Neutrophil (primary cell): ENCODE measurements at regions not wholly inside any gene's neighbourhood (a gene's known extent, or its start where the extent isn't known, plus 50 kb on each side); places are given as distances from the start of the nearest gene placed in this dataset.

Experiments
- H3K27ac ChIP-seq: fragments of 200-600 bp; sonication (generic); 2 replicates; pipeline ENCODE4 v1.5.1; 2016; ENCODE audit warnings: mild to moderate bottlenecking, moderate library complexity
- H3K27me3 ChIP-seq: fragments of 200-600 bp; sonication (generic); 2 replicates; pipeline ENCODE4 v1.6.0; 2016; ENCODE audit warnings: mild to moderate bottlenecking
- H3K36me3 ChIP-seq: fragments of 200-600 bp; sonication (generic); 2 replicates; pipeline ENCODE4 v1.5.1; 2017
- H3K4me1 ChIP-seq, 2 experiments: fragments of 200-600 bp in 1 of 2; sonication (generic) in 1 of 2; 1 replicate in 1 of 2; 2 replicates in 1 of 2; pipeline versions ENCODE4 v1.5.1 to v1.6.1; 2013 to 2016; ENCODE audit warnings: low read depth in 1 of 2, low read length in 1 of 2, mild to moderate bottlenecking in 1 of 2, moderate library complexity in 1 of 2; ENCODE audit not compliant: control insufficient read depth in 1 of 2, insufficient read depth in 1 of 2
- H3K4me3 ChIP-seq, 2 experiments: fragments of 200-600 bp in 1 of 2; sonication (generic) in 1 of 2; 1 replicate in 1 of 2; 2 replicates in 1 of 2; pipeline ENCODE4 v1.5.1; 2013 to 2016; ENCODE audit warnings: low read depth in 1 of 2, low read length in 1 of 2, mild to moderate bottlenecking in 1 of 2, moderate library complexity in 1 of 2
- H3K9me3 ChIP-seq: fragments of 200-600 bp; sonication (generic); 2 replicates; pipeline ENCODE4 v1.5.1; 2016
- TF ChIP-seq, protein P1 (sequence below): fragments of 200-600 bp; sonication (generic); IDR thresholded peaks from 2 replicates; pipeline ENCODE4 v1.5.1; 2016; ENCODE audit warnings: antibody characterized with exemption

- TF ChIP-seq, protein P1, sequence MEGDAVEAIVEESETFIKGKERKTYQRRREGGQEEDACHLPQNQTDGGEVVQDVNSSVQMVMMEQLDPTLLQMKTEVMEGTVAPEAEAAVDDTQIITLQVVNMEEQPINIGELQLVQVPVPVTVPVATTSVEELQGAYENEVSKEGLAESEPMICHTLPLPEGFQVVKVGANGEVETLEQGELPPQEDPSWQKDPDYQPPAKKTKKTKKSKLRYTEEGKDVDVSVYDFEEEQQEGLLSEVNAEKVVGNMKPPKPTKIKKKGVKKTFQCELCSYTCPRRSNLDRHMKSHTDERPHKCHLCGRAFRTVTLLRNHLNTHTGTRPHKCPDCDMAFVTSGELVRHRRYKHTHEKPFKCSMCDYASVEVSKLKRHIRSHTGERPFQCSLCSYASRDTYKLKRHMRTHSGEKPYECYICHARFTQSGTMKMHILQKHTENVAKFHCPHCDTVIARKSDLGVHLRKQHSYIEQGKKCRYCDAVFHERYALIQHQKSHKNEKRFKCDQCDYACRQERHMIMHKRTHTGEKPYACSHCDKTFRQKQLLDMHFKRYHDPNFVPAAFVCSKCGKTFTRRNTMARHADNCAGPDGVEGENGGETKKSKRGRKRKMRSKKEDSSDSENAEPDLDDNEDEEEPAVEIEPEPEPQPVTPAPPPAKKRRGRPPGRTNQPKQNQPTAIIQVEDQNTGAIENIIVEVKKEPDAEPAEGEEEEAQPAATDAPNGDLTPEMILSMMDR: no peak
- no peaks in the 10 kb centered on the region for H3K27me3 ChIP-seq
- no peak overlapping the region for H3K4me3 ChIP-seq
- H3K9me3 ChIP-seq: no peaks in the 10 kb centered on the region
- peaks cover 57% of the 10 kb centered on the region in 2 experiments for H3K4me1 ChIP-seq
- no peaks in the 10 kb centered on the region for H3K36me3 ChIP-seq
- H3K27ac ChIP-seq: no peak overlapping the region
These were observed 217.0 kb downstream of the ZFP36L2 start for GRCh38 chr2:43009448-43009847.

GRCh38 chr2:43008388-43008787, 216.0 kb upstream of the HAAO start:
- TF ChIP-seq, protein P1: no peak
- peaks cover 54 to 56% of the 10 kb centered on the region in 2 experiments for H3K4me1 ChIP-seq
- no peaks in the 10 kb centered on the region for H3K27me3 ChIP-seq
- H3K4me3 ChIP-seq: no peak overlapping the region
- no peaks in the 10 kb centered on the region for H3K36me3 ChIP-seq
- no peak overlapping the region for H3K27ac ChIP-seq
- H3K9me3 ChIP-seq: no peaks in the 10 kb centered on the region

- Histone ChIP-seq H3K9me3 (no peaks in the 10 kb centered on the region), H3K27me3 (no peaks in the 10 kb centered on the region), H3K4me3 (no peak overlapping the region), H3K27ac (no peak overlapping the region), H3K36me3 (no peaks in the 10 kb centered on the region), H3K4me1 (peaks cover 49 to 57% of the 10 kb centered on the region in 2 experiments)
- TF ChIP-seq, protein P1: no peak
These were observed 215.5 kb upstream of the HAAO start for GRCh38 chr2:43007901-43008300.

GRCh38 chr2:43006834-43007543, 214.6 kb upstream of the HAAO start:
- Histone ChIP-seq H3K27ac (peak overlapping the region; percentile 70), H3K4me3 (no peak overlapping the region), H3K4me1 (peaks cover 46 to 56% of the 10 kb centered on the region in 2 experiments), H3K36me3 (no peaks in the 10 kb centered on the region), H3K27me3 (no peaks in the 10 kb centered on the region), H3K9me3 (no peaks in the 10 kb centered on the region)
- TF ChIP-seq, protein P1: no peak

DNA sequence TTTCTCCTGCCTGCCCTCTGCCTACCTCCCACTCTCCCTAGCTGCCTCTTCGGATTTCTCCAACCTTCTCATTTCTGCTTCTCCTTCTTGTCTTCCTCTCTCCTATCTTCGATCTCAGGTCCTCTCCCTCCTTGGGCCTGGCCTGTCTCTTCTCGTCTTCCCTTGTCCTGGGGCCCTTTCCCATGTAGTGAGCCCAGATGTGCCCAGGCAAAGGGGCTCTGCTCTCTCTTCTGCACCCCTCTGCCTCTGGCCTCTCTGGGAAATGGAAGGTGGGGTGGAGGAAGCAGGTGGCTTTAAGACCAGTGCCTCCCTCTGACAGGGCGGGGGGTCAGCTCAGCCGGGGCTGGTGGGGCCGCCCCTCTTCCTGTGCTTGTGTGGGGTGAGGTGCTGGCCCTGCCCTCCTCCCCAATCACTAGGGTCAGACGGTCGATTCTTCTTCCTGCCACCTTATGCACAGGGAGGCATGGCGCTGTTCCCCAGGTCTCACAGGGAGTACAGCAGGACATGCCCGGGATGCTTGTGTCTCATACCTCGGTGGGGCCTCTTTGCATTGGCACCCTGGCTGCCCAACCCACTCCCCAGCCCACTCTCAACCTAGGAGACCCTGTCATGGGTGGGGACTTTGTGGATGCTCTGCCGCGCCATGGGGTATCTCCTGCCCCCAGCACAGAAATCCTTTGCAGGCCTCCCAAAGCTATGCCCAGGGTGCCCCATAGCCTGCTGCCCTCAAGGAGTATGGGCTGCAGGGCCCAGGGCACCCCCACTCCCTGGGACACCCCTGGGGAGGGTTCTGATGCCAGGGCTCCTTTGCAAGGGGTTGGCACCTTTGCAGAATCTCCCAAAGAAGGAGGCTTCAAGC, 213.8 kb upstream of the HAAO start:
- Histone ChIP-seq H3K27ac (peak overlapping the region; percentile 70), H3K4me3 (no peak overlapping the region), H3K9me3 (no peaks in the 10 kb centered on the region), H3K27me3 (no peaks in the 10 kb centered on the region), H3K36me3 (no peaks in the 10 kb centered on the region), H3K4me1 (peaks cover 38 to 49% of the 10 kb centered on the region in 2 experiments)
- TF ChIP-seq, protein P1: no peak
